HepG2 (cell line): ENCODE measurements at regions not wholly inside any gene's neighbourhood (a gene's known extent, or its start where the extent isn't known, plus 50 kb on each side); places are given as distances from the start of the nearest gene placed in this dataset.

Experiments used
- CC2D1A ChIP-seq: sonication (generic); formaldehyde crosslinking; IDR thresholded peaks from 2 replicates; pipeline ENCODE4 v1.8.1; 2023; ENCODE audit warnings: mild to moderate bottlenecking, missing genetic modification reagents
- ELK4 ChIP-seq: sonication (generic); formaldehyde crosslinking; IDR thresholded peaks from 2 replicates; pipeline ENCODE4 v1.9.0; 2021; ENCODE audit warnings: missing genetic modification reagents, borderline replicate concordance
- HMGA1 ChIP-seq: sonication (generic); formaldehyde crosslinking; conservative IDR thresholded peaks from 2 replicates; pipeline ENCODE4 v1.4.0; 2020; ENCODE audit warnings: missing genetic modification reagents
- KLF12 ChIP-seq: sonication (generic); formaldehyde crosslinking; IDR thresholded peaks from 2 replicates; pipeline ENCODE4 v1.4.0; 2020; ENCODE audit warnings: missing genetic modification reagents, borderline replicate concordance
- MIER2 ChIP-seq: IDR thresholded peaks from 2 replicates; pipeline ENCODE4 v1.6.1; 2016; ENCODE audit warnings: missing biosample characterization, missing genetic modification reagents
- MTA1 ChIP-seq: sonication (generic); formaldehyde crosslinking; IDR thresholded peaks from 2 replicates; pipeline ENCODE4 v1.4.0; 2020; ENCODE audit warnings: missing genetic modification reagents, mild to moderate bottlenecking, borderline replicate concordance
- NFE2L2 ChIP-seq: fragments of 150-350 bp; IDR thresholded peaks from 2 replicates; pipeline ENCODE4 v1.6.1; 2014; ENCODE audit warnings: low read length
- POLR2AphosphoS5 ChIP-seq: IDR thresholded peaks from 2 replicates; pipeline ENCODE4 v1.6.1; 2012; ENCODE audit warnings: low read depth, low read length
- PPARG ChIP-seq: conservative IDR thresholded peaks from 2 replicates; pipeline ENCODE4 v1.6.1; 2016; ENCODE audit warnings: missing biosample characterization, missing genetic modification reagents
- RARA ChIP-seq: IDR thresholded peaks from 2 replicates; pipeline ENCODE4 v1.6.1; 2016; ENCODE audit warnings: missing genetic modification reagents, missing compliant biosample characterization
- RFX1 ChIP-seq: fragments of 450-650 bp; IDR thresholded peaks from 2 replicates; pipeline ENCODE4 v1.6.1; 2017
- SOX13 ChIP-seq, 3 experiments: fragments of 450-650 bp in 1 of 3; sonication (generic) in 1 of 3; formaldehyde crosslinking in 1 of 3; IDR thresholded peaks in 2 of 3; conservative IDR thresholded peaks in 1 of 3; 2 replicates each; pipeline versions ENCODE4 v1.5.0 to v1.6.1; 2016 to 2020; ENCODE audit warnings: antibody characterized with exemption in 1 of 3, mild to moderate bottlenecking in 1 of 3, missing compliant biosample characterization in 1 of 3, missing genetic modification reagents in 1 of 3, moderate library complexity in 1 of 3
- ZBTB42 ChIP-seq: sonication (generic); formaldehyde crosslinking; IDR thresholded peaks from 2 replicates; pipeline ENCODE4 v1.5.0; 2020; ENCODE audit warnings: mild to moderate bottlenecking, missing genetic modification reagents
- ZFP36L1 ChIP-seq: sonication (generic); formaldehyde crosslinking; IDR thresholded peaks from 2 replicates; pipeline ENCODE4 v1.8.0; 2022; ENCODE audit warnings: mild to moderate bottlenecking, missing genetic modification reagents, moderate library complexity
- ZIK1 ChIP-seq: sonication (generic); formaldehyde crosslinking; IDR thresholded peaks from 2 replicates; pipeline ENCODE4 v1.5.0; 2020; ENCODE audit warnings: mild to moderate bottlenecking, low read depth, missing genetic modification reagents, borderline replicate concordance
- ZNF121 ChIP-seq: sonication (generic); formaldehyde crosslinking; IDR thresholded peaks from 2 replicates; pipeline ENCODE4 v1.5.0; 2020; ENCODE audit warnings: mild to moderate bottlenecking, missing genetic modification reagents
- ZNF24 ChIP-seq: fragments of 450-650 bp; IDR thresholded peaks from 2 replicates; pipeline ENCODE4 v1.6.1; 2017; ENCODE audit warnings: antibody characterized with exemption, mild to moderate bottlenecking
- ZNF543 ChIP-seq: sonication (generic); formaldehyde crosslinking; IDR thresholded peaks from 2 replicates; pipeline ENCODE4 v1.4.0; 2020; ENCODE audit warnings: mild to moderate bottlenecking, missing genetic modification reagents
- ZNF546 ChIP-seq: sonication (generic); formaldehyde crosslinking; conservative IDR thresholded peaks from 2 replicates; pipeline ENCODE4 v1.8.1; 2023; ENCODE audit warnings: mild to moderate bottlenecking, missing genetic modification reagents
- ZZZ3 ChIP-seq: sonication (generic); formaldehyde crosslinking; IDR thresholded peaks from 2 replicates; pipeline ENCODE4 v1.4.0; 2020; ENCODE audit warnings: missing genetic modification reagents, mild to moderate bottlenecking, borderline replicate concordance
- TF ChIP-seq, protein P1 (sequence below): IDR thresholded peaks from 2 replicates; pipeline ENCODE4 v1.6.1; 2016; ENCODE audit warnings: low read depth, missing genetic modification reagents, missing compliant biosample characterization
- TF ChIP-seq, protein P2 (sequence below): IDR thresholded peaks from 2 replicates; pipeline ENCODE4 v1.6.1; 2016

- TF ChIP-seq KLF12 (no peak), ZNF24 (no peak), RARA (CRISPR knock-in tag) (peak; percentile 89), HMGA1 (CRISPR knock-in tag) (no peak), ZBTB42 (CRISPR knock-in tag) (no peak), ZNF543 (CRISPR knock-in tag) (no peak), RFX1 (no peak), ZNF546 (CRISPR knock-in tag) (no peak), SOX13 (IDR thresholded peaks at IDR 0.05) (0 out of 2 replicates have a peak, but pooled peaks have one; percentile 55), SOX13 (CRISPR knock-in tag; conservative IDR thresholded peaks at IDR 0.05 in 1 of 2, IDR thresholded peaks at IDR 0.05 in 1 of 2) (peak in 1 of 2 experiments; percentile 87; a peak in 2 of 4 replicates), ZFP36L1 (no peak), ZZZ3 (CRISPR knock-in tag) (no peak), ZNF121 (peak; percentile 91), NFE2L2 (no peak), ELK4 (CRISPR knock-in tag) (no peak), MIER2 (CRISPR knock-in tag) (no peak), PPARG (CRISPR knock-in tag) (0 out of 2 replicates have a peak, but pooled peaks have one; percentile 23), POLR2AphosphoS5 (no peak), MTA1 (CRISPR knock-in tag) (no peak), CC2D1A (no peak), ZIK1 (CRISPR knock-in tag) (no peak)
- TF ChIP-seq, protein P1, sequence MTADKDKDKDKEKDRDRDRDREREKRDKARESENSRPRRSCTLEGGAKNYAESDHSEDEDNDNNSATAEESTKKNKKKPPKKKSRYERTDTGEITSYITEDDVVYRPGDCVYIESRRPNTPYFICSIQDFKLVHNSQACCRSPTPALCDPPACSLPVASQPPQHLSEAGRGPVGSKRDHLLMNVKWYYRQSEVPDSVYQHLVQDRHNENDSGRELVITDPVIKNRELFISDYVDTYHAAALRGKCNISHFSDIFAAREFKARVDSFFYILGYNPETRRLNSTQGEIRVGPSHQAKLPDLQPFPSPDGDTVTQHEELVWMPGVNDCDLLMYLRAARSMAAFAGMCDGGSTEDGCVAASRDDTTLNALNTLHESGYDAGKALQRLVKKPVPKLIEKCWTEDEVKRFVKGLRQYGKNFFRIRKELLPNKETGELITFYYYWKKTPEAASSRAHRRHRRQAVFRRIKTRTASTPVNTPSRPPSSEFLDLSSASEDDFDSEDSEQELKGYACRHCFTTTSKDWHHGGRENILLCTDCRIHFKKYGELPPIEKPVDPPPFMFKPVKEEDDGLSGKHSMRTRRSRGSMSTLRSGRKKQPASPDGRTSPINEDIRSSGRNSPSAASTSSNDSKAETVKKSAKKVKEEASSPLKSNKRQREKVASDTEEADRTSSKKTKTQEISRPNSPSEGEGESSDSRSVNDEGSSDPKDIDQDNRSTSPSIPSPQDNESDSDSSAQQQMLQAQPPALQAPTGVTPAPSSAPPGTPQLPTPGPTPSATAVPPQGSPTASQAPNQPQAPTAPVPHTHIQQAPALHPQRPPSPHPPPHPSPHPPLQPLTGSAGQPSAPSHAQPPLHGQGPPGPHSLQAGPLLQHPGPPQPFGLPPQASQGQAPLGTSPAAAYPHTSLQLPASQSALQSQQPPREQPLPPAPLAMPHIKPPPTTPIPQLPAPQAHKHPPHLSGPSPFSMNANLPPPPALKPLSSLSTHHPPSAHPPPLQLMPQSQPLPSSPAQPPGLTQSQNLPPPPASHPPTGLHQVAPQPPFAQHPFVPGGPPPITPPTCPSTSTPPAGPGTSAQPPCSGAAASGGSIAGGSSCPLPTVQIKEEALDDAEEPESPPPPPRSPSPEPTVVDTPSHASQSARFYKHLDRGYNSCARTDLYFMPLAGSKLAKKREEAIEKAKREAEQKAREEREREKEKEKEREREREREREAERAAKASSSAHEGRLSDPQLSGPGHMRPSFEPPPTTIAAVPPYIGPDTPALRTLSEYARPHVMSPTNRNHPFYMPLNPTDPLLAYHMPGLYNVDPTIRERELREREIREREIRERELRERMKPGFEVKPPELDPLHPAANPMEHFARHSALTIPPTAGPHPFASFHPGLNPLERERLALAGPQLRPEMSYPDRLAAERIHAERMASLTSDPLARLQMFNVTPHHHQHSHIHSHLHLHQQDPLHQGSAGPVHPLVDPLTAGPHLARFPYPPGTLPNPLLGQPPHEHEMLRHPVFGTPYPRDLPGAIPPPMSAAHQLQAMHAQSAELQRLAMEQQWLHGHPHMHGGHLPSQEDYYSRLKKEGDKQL (CRISPR knock-in tag): peak; percentile 52
- TF ChIP-seq, protein P2, sequence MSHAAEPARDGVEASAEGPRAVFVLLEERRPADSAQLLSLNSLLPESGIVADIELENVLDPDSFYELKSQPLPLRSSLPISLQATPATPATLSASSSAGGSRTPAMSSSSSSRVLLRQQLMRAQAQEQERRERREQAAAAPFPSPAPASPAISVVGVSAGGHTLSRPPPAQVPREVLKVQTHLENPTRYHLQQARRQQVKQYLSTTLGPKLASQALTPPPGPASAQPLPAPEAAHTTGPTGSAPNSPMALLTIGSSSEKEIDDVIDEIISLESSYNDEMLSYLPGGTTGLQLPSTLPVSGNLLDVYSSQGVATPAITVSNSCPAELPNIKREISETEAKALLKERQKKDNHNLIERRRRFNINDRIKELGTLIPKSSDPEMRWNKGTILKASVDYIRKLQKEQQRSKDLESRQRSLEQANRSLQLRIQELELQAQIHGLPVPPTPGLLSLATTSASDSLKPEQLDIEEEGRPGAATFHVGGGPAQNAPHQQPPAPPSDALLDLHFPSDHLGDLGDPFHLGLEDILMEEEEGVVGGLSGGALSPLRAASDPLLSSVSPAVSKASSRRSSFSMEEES (CRISPR knock-in tag): peak; percentile 55; the same call in 1 of the 2 replicates
These were observed 104.2 kb upstream of the RALGPS2 start (continued) for GRCh38 chr1:178620584-178621475.
